Ectodermal cell (in vitro differentiated cells): ENCODE measurements at regions not wholly inside any gene's neighbourhood (a gene's known extent, or its start where the extent isn't known, plus 50 kb on each side); places are given as distances from the start of the nearest gene placed in this dataset.

Experiments used
- H3K27ac ChIP-seq: 2 replicates; pipeline ENCODE4 v1.7.0; 2013; ENCODE audit warnings: mild to moderate bottlenecking, low read depth, low read length; ENCODE audit not compliant: insufficient read depth, poor library complexity, severe bottlenecking
- H3K27me3 ChIP-seq: 2 replicates; pipeline ENCODE4 v1.7.0; 2013; ENCODE audit warnings: mild to moderate bottlenecking, low read length; ENCODE audit not compliant: insufficient read depth, control insufficient read depth, poor library complexity, severe bottlenecking
- H3K36me3 ChIP-seq: one replicate; pipeline ENCODE4 v1.7.0; 2013; ENCODE audit warnings: low read length; ENCODE audit not compliant: control insufficient read depth, insufficient read depth
- H3K4me1 ChIP-seq: one replicate; pipeline ENCODE4 v1.7.0; 2013; ENCODE audit warnings: low read length; ENCODE audit not compliant: control insufficient read depth, insufficient read depth
- H3K4me3 ChIP-seq: 2 replicates; pipeline ENCODE4 v1.7.0; 2013; ENCODE audit warnings: low read depth, low read length, control low read depth; ENCODE audit not compliant: insufficient read depth
- H3K9me3 ChIP-seq: 2 replicates; pipeline ENCODE4 v1.7.0; 2013; ENCODE audit warnings: mild to moderate bottlenecking, low read length, moderate library complexity; ENCODE audit not compliant: control insufficient read depth
- WGBS, 2 experiments: methylation state at CpG; one replicate each; pipeline ENCODE4 v1.1.7; 2013; ENCODE audit warnings: missing lambda C conversion rate in 2 of 2; 5-methylcytosine and 5-hydroxymethylcytosine counted together

- 70 to 74% methylated on average over 8 of the region's 8 CpGs for WGBS, 2 experiments
- Histone ChIP-seq H3K27ac (no peak overlapping the region), H3K27me3 (no peaks in the 10 kb centered on the region), H3K36me3 (no peaks in the 10 kb centered on the region), H3K4me1 (no peaks in the 10 kb centered on the region), H3K4me3 (no peak overlapping the region), H3K9me3 (no peaks in the 10 kb centered on the region)
Measured at GRCh38 chr1:94746635-94747525, 73.3 kb upstream of the SLC44A3 start.

DNA sequence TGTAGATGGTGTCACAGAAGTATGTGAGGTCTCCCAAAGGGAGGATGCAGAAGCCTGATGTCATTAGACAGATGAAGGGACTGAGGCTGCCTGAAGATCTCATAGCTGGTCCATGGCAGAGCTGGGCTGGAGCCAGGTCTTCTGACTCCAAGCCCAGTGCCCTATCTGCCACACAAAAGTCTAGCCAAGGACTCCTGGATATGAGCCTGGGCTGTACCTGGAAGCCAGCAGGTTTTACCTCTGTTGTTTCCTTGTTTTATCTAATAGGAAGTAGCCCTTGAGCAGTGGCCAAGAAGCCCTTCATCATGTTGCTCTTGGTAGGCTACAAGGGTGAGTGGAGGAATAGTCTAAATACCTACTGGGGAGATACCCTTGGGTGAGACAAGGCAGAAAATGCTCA is 74.4 kb upstream of the SLC44A3 start:
- Histone ChIP-seq H3K9me3 (no peaks in the 10 kb centered on the region), H3K36me3 (no peaks in the 10 kb centered on the region), H3K27me3 (no peaks in the 10 kb centered on the region), H3K27ac (no peak overlapping the region), H3K4me1 (no peaks in the 10 kb centered on the region), H3K4me3 (no peak overlapping the region)

- Histone ChIP-seq H3K36me3 (no peaks in the 10 kb centered on the region), H3K9me3 (no peaks in the 10 kb centered on the region), H3K27ac (no peak overlapping the region), H3K4me1 (no peaks in the 10 kb centered on the region), H3K27me3 (no peaks in the 10 kb centered on the region), H3K4me3 (no peak overlapping the region)
- WGBS, 2 experiments, result 76 to 92% methylated on average over 1 of the region's 1 CpG
Measured at GRCh38 chr1:94743862-94744261, 76.3 kb upstream of the SLC44A3 start.

- Histone ChIP-seq H3K4me1 (no peaks in the 10 kb centered on the region), H3K27ac (no peak overlapping the region), H3K36me3 (no peaks in the 10 kb centered on the region), H3K27me3 (no peaks in the 10 kb centered on the region), H3K9me3 (no peaks in the 10 kb centered on the region), H3K4me3 (no peak overlapping the region)
- 91 to 96% methylated on average over 2 of the region's 2 CpGs for WGBS, 2 experiments
Measured at GRCh38 chr1:94741996-94742395, 78.2 kb upstream of the SLC44A3 start.

- no peaks in the 10 kb centered on the region for H3K36me3 ChIP-seq
- H3K9me3 ChIP-seq, result no peaks in the 10 kb centered on the region
- no peaks in the 10 kb centered on the region for H3K4me1 ChIP-seq
- 85 to 89% methylated on average over 2 of the region's 2 CpGs for WGBS, 2 experiments
- no peaks in the 10 kb centered on the region for H3K27me3 ChIP-seq
- no peak overlapping the region for H3K4me3 ChIP-seq
- no peak overlapping the region for H3K27ac ChIP-seq
Measured at GRCh38 chr1:94741510-94741909, 78.6 kb upstream of the SLC44A3 start.

DNA sequence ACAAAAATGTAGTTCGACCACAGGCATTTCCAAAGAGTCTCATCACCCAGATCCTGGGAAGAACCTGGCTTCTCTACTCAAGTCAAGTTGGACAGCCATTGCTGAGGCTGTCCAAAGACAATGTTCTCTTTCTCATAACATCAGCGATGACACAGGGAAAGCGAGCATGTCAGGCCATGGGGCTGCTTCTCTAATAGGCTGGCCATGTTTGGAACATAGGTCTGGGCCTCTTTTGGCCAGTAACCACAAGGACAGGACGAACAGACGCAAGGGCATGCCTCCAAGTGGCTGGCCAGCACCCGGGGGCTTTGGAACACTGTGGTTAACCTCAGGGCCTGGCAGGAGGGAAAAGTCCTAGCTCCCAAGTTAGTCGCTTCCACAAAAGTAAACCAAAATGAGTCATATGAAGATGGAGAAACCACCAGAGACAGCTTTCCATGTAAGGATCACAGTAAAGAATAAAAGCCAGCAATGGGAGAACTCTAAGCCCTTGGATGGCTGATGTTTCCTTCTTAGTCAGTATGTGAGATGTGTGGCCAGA is 80.6 kb upstream of the SLC44A3 start:
- no peaks in the 10 kb centered on the region for H3K36me3 ChIP-seq
- no peaks in the 10 kb centered on the region for H3K9me3 ChIP-seq
- H3K4me1 ChIP-seq, result no peaks in the 10 kb centered on the region
- H3K27ac ChIP-seq, result no peak overlapping the region
- H3K27me3 ChIP-seq, result no peaks in the 10 kb centered on the region
- 94 to 96% methylated on average over 7 of the region's 7 CpGs for WGBS, 2 experiments
- no peak overlapping the region for H3K4me3 ChIP-seq

GRCh38 chr1:94738371-94738770 is 81.8 kb upstream of the SLC44A3 start:
- no peaks in the 10 kb centered on the region for H3K27me3 ChIP-seq
- H3K9me3 ChIP-seq, result no peaks in the 10 kb centered on the region
- 77 to 92% methylated on average over 3 of the region's 3 CpGs for WGBS, 2 experiments
- no peak overlapping the region for H3K4me3 ChIP-seq
- no peak overlapping the region for H3K27ac ChIP-seq
- H3K4me1 ChIP-seq, result no peaks in the 10 kb centered on the region
- no peaks in the 10 kb centered on the region for H3K36me3 ChIP-seq

GRCh38 chr1:94737124-94737998 is 82.8 kb upstream of the SLC44A3 start:
- Histone ChIP-seq H3K4me3 (no peak overlapping the region), H3K4me1 (no peaks in the 10 kb centered on the region), H3K9me3 (no peaks in the 10 kb centered on the region), H3K27me3 (no peaks in the 10 kb centered on the region), H3K36me3 (no peaks in the 10 kb centered on the region), H3K27ac (no peak overlapping the region)
- WGBS, 2 experiments, result 91 to 96% methylated on average over 4 to 5 of the region's 5 CpGs

- H3K27me3 ChIP-seq, result no peaks in the 10 kb centered on the region
- WGBS, 2 experiments, result 90% methylated on average over 1 of the region's 1 CpG; no CpG with 5 or more reads in 1 of the 2 experiments
- no peaks in the 10 kb centered on the region for H3K4me1 ChIP-seq
- H3K36me3 ChIP-seq, result no peaks in the 10 kb centered on the region
- no peaks in the 10 kb centered on the region for H3K9me3 ChIP-seq
- H3K4me3 ChIP-seq, result no peak overlapping the region
- H3K27ac ChIP-seq, result no peak overlapping the region
Measured at GRCh38 chr1:94736549-94736948, 83.6 kb upstream of the SLC44A3 start.

DNA sequence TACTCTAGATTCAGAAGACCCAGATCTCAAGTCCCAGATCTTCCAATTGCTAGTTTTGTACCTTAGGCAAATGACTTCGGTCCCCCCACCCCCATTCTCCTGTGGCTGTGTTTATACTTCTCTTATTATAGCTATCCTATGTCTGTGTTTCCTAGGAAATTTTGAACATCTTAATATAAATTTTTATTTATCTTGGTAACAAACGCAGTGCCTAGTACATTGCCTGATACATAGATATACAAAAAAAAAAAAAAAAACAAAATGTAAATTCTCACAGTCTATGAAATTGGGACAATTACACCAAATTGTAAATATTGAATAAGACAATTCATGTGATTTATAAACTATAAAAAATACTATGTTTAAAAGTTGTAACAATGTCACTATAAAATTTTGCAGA is 84.1 kb upstream of the SLC44A3 start:
- Histone ChIP-seq H3K9me3 (no peaks in the 10 kb centered on the region), H3K4me3 (no peak overlapping the region), H3K36me3 (no peaks in the 10 kb centered on the region), H3K27me3 (no peaks in the 10 kb centered on the region), H3K4me1 (no peaks in the 10 kb centered on the region), H3K27ac (no peak overlapping the region)
- WGBS, 2 experiments, result 83 to 100% methylated on average over 1 of the region's 2 CpGs
